IMR-90 (cell line): ENCODE measurements at regions not wholly inside any gene's neighbourhood (a gene's known extent, or its start where the extent isn't known, plus 50 kb on each side); places are given as distances from the start of the nearest gene placed in this dataset.

Source experiments
- ATAC-seq: fragments of 200-7000 bp; cut with Tn5 transposase; 2 replicates; pipeline ENCODE4 v1.9.1; 2020; ENCODE audit warnings: low read depth, mild to moderate bottlenecking, moderate library complexity
- BruUV-seq: library from RNA; stranded (reverse); fragments of 400-500 nt; replicated peaks from 2 replicates; lab custom pipeline; 2021; lab: Mats Ljungman, UMichigan
- CTCF ChIA-PET: fragments of 300-600 bp; formaldehyde crosslinking; extraction: SDS; loops from one replicate; lab custom pipeline; 2021; ENCODE audit warnings: antibody characterized with exemption; lab: Yijun Ruan, JAX
- POLR2A ChIA-PET: fragments of 300-600 bp; sonication (Branson Sonifier 250); formaldehyde crosslinking; loops from one replicate; lab custom pipeline; 2022; ENCODE audit warnings: antibody characterized with exemption; ENCODE audit not compliant: unreplicated experiment; lab: Charles Lee
- DNase-seq: peaks from one replicate; pipeline ENCODE4 v3.0.0; 2013
- H2AFZ ChIP-seq: replicated peaks from 2 replicates; pipeline ENCODE3; 2013; ENCODE audit warnings: low read length, mild to moderate bottlenecking; ENCODE audit not compliant: poor library complexity
- H2AK5ac ChIP-seq: 2 replicates; pipeline ENCODE4 v1.6.1; 2013; ENCODE audit warnings: low read depth, low read length, inconsistent platforms
- H2AK9ac ChIP-seq: replicated peaks from 2 replicates; pipeline ENCODE3; 2013; ENCODE audit warnings: mild to moderate bottlenecking, low read depth, low read length, moderate library complexity; ENCODE audit not compliant: poor library complexity
- H2BK120ac ChIP-seq: 2 replicates; pipeline ENCODE4 v1.6.1; 2013; ENCODE audit warnings: low read depth, low read length, inconsistent platforms
- H2BK15ac ChIP-seq: 3 replicates; pipeline ENCODE4 v1.6.1; 2013; ENCODE audit warnings: low read depth, low read length, inconsistent platforms
- H2BK20ac ChIP-seq: 2 replicates; pipeline ENCODE4 v1.6.1; 2013; ENCODE audit warnings: low read depth, mild to moderate bottlenecking, inconsistent platforms, low read length, moderate library complexity
- H2BK5ac ChIP-seq: 2 replicates; pipeline ENCODE4 v1.6.1; 2013; ENCODE audit warnings: mild to moderate bottlenecking, low read depth, low read length, inconsistent platforms; ENCODE audit not compliant: poor library complexity, severe bottlenecking
- H3K14ac ChIP-seq: replicated peaks from 2 replicates; pipeline ENCODE4 v1.6.1; 2013; ENCODE audit warnings: low read depth, low read length, inconsistent platforms
- H3K18ac ChIP-seq: 2 replicates; pipeline ENCODE4 v1.6.1; 2013; ENCODE audit warnings: low read depth, low read length, control low read depth
- H3K23ac ChIP-seq: 2 replicates; pipeline ENCODE4 v1.6.1; 2013; ENCODE audit warnings: low read depth, low read length, inconsistent platforms
- H3K27ac ChIP-seq: 2 replicates; pipeline ENCODE4 v1.5.1; 2013; ENCODE audit warnings: mild to moderate bottlenecking, control low read depth, low read length; ENCODE audit not compliant: insufficient read depth
- H3K27me3 ChIP-seq: 2 replicates; pipeline ENCODE4 v1.6.1; 2013; ENCODE audit warnings: low read length; ENCODE audit not compliant: control insufficient read depth, insufficient read depth
- H3K36me3 ChIP-seq: 2 replicates; pipeline ENCODE4 v1.6.1; 2013; ENCODE audit warnings: low read length, mixed read lengths; ENCODE audit not compliant: control insufficient read depth, insufficient read depth
- H3K4ac ChIP-seq: 2 replicates; pipeline ENCODE4 v1.6.1; 2013; ENCODE audit warnings: low read depth, low read length, inconsistent platforms
- H3K4me1 ChIP-seq: 2 replicates; pipeline ENCODE4 v1.6.1; 2013; ENCODE audit warnings: low read length, mixed read lengths; ENCODE audit not compliant: control insufficient read depth, insufficient read depth
- H3K4me2 ChIP-seq: 2 replicates; pipeline ENCODE4 v1.6.1; 2013; ENCODE audit warnings: low read depth, mild to moderate bottlenecking, control low read depth, low read length, moderate library complexity
- H3K4me3 ChIP-seq: 2 replicates; pipeline ENCODE4 v1.5.1; 2013; ENCODE audit warnings: low read depth, mild to moderate bottlenecking, control low read depth, low read length, moderate library complexity; ENCODE audit not compliant: insufficient read depth
- H3K56ac ChIP-seq: 2 replicates; pipeline ENCODE4 v1.6.1; 2013; ENCODE audit warnings: low read length, inconsistent platforms; ENCODE audit not compliant: insufficient read depth; ENCODE audit errors: extremely low read depth
- H3K79me1 ChIP-seq, 2 experiments: 2 replicates each; pipeline ENCODE4 v1.6.1; 2013; ENCODE audit warnings: low read length in 2 of 2, inconsistent platforms in 1 of 2, low read depth in 1 of 2
- H3K9ac ChIP-seq: 2 replicates; pipeline ENCODE4 v1.6.1; 2013; ENCODE audit warnings: low read depth, low read length, control low read depth
- H3K9me1 ChIP-seq: 2 replicates; pipeline ENCODE4 v1.6.1; 2013; ENCODE audit warnings: low read length, inconsistent platforms; ENCODE audit not compliant: insufficient read depth
- H3K9me3 ChIP-seq: 2 replicates; pipeline ENCODE4 v1.6.1; 2013; ENCODE audit warnings: low read length; ENCODE audit not compliant: control insufficient read depth, insufficient read depth
- H4K20me1 ChIP-seq: 2 replicates; pipeline ENCODE4 v1.6.1; 2013; ENCODE audit warnings: low read length, inconsistent platforms; ENCODE audit not compliant: insufficient read depth
- H4K5ac ChIP-seq: 2 replicates; pipeline ENCODE4 v1.6.1; 2013; ENCODE audit warnings: mild to moderate bottlenecking, low read depth, low read length, control low read depth
- H4K8ac ChIP-seq, 2 experiments: 2 replicates each; pipeline ENCODE4 v1.6.1; 2013; ENCODE audit warnings: low read depth in 2 of 2, low read length in 2 of 2, control low read depth in 1 of 2, inconsistent platforms in 1 of 2
- H4K91ac ChIP-seq: 2 replicates; pipeline ENCODE4 v1.6.1; 2013; ENCODE audit warnings: low read depth, low read length, inconsistent platforms; ENCODE audit not compliant: insufficient read depth
- BHLHE40 ChIP-seq: fragments of 150-350 bp; IDR thresholded peaks from 2 replicates; pipeline ENCODE4 v1.6.1; 2016; ENCODE audit warnings: mild to moderate bottlenecking, low read depth, low read length
- CEBPB ChIP-seq: IDR thresholded peaks from 2 replicates; pipeline ENCODE4 v1.6.1; 2012; ENCODE audit warnings: low read depth, low read length, improper control_type of control experiment
- CHD1 ChIP-seq: IDR thresholded peaks from 2 replicates; pipeline ENCODE4 v1.6.1; 2012; ENCODE audit warnings: low read depth, low read length, improper control_type of control experiment
- FOS ChIP-seq: fragments of 150-350 bp; IDR thresholded peaks from 2 replicates; pipeline ENCODE4 v1.6.1; 2016; ENCODE audit warnings: low read depth, low read length
- MAFK ChIP-seq: IDR thresholded peaks from 2 replicates; pipeline ENCODE4 v1.6.1; 2012; ENCODE audit warnings: low read depth, low read length, improper control_type of control experiment
- MAZ ChIP-seq: IDR thresholded peaks from 2 replicates; pipeline ENCODE4 v1.6.1; 2012; ENCODE audit warnings: low read depth, mild to moderate bottlenecking, low read length, improper control_type of control experiment, moderate library complexity, borderline replicate concordance
- MXI1 ChIP-seq: IDR thresholded peaks from 2 replicates; pipeline ENCODE4 v1.6.1; 2012; ENCODE audit warnings: low read depth, mild to moderate bottlenecking, low read length, moderate library complexity, borderline replicate concordance
- NFE2L2 ChIP-seq: fragments of 150-350 bp; IDR thresholded peaks from 2 replicates; pipeline ENCODE4 v1.6.1; 2016; ENCODE audit warnings: low read depth, mild to moderate bottlenecking, low read length
- POLR2A ChIP-seq: IDR thresholded peaks from 2 replicates; pipeline ENCODE4 v1.6.1; 2012; ENCODE audit warnings: mild to moderate bottlenecking, low read depth, low read length
- RAD21 ChIP-seq: IDR thresholded peaks from 2 replicates; pipeline ENCODE4 v1.6.1; 2012; ENCODE audit warnings: low read length, improper control_type of control experiment
- RCOR1 ChIP-seq: IDR thresholded peaks from 2 replicates; pipeline ENCODE4 v1.6.1; 2012; ENCODE audit warnings: mild to moderate bottlenecking, low read length, improper control_type of control experiment; ENCODE audit not compliant: insufficient replicate concordance
- RFX5 ChIP-seq: IDR thresholded peaks from 2 replicates; pipeline ENCODE4 v1.8.0; 2012; ENCODE audit warnings: low read depth, mild to moderate bottlenecking, low read length, moderate library complexity
- SMC3 ChIP-seq: fragments of 150-350 bp; IDR thresholded peaks from 2 replicates; pipeline ENCODE4 v1.6.1; 2016; ENCODE audit warnings: low read depth, mild to moderate bottlenecking, antibody characterized with exemption, low read length, moderate library complexity
- WGBS, 2 experiments: methylation state at CpG; one replicate each; pipeline versions ENCODE4 v1.1.5 to v1.1.7; 2013; ENCODE audit warnings: missing lambda C conversion rate in 2 of 2; ENCODE audit not compliant: insufficient read length in 1 of 2; ENCODE audit errors: extremely low coverage in 2 of 2; 5-methylcytosine and 5-hydroxymethylcytosine counted together
- dilution Hi-C: fragments of 300-500 bp; cut with HindIII; formaldehyde crosslinking; loops from one replicate; pipeline ENCODE4 v1.14.3; 2018; ENCODE audit warnings: low sequenced_read_pairs; ENCODE audit not compliant: unreplicated experiment
- in situ Hi-C: fragments of 300-500 bp; cut with MboI; formaldehyde crosslinking; loops from 3 replicates; pipeline ENCODE4 v1.14.3; 2019; ENCODE audit warnings: low sequenced_read_pairs, inconsistent platforms, mixed read lengths
- intact Hi-C: fragments of 100-400 bp; cut with micrococcal nuclease; formaldehyde crosslinking; loops from 2 replicates; pipeline ENCODE4 v1.10.0; 2022
- TF ChIP-seq, protein P1 (sequence below): fragments of 150-350 bp; IDR thresholded peaks from 2 replicates; pipeline ENCODE4 v1.6.1; 2016; ENCODE audit warnings: low read depth, mild to moderate bottlenecking, low read length, moderate library complexity, borderline replicate concordance
- TF ChIP-seq, protein P2 (sequence below): conservative IDR thresholded peaks from 2 replicates; pipeline ENCODE4 v1.5.1; 2012; ENCODE audit warnings: mild to moderate bottlenecking, low read depth, low read length, improper control_type of control experiment
- TF ChIP-seq, protein P3 (sequence below): fragments of 150-350 bp; IDR thresholded peaks from 2 replicates; pipeline ENCODE4 v1.6.1; 2017; ENCODE audit warnings: mild to moderate bottlenecking, antibody characterized with exemption, low read length, low read depth

DNA sequence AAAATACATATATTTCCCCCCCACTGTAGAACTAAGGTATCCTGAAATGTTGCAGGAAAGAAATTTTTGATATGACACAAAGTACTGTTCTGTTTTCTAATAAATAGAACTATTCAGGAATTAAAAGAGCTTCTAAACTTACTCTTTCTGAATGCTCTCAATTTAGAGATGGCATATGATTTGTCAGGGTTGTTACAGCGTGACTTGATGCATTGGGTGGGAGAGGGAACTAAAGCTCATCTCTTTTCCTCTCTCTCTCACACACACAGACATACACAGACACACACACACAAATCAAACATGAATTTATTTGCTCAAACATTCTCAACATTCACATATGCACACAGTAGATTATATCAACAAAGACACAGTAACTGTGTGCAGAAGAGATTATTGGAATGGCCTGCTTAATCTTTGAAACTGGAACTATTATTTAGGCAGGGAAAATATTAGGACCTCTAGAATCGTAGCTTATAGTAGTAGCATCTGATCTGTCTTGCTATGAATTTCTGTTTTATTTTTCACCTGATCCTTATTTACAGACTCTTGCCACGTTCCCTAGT is 807.4 kb upstream of the GBE1 start:
- no peaks in the 10 kb centered on the region for H3K36me3 ChIP-seq
- ATAC-seq (no peak), DNase-seq (no peak)
- H2AK9ac ChIP-seq = no peak overlapping the region
- TF ChIP-seq, protein P1, sequence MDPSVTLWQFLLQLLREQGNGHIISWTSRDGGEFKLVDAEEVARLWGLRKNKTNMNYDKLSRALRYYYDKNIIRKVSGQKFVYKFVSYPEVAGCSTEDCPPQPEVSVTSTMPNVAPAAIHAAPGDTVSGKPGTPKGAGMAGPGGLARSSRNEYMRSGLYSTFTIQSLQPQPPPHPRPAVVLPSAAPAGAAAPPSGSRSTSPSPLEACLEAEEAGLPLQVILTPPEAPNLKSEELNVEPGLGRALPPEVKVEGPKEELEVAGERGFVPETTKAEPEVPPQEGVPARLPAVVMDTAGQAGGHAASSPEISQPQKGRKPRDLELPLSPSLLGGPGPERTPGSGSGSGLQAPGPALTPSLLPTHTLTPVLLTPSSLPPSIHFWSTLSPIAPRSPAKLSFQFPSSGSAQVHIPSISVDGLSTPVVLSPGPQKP = no peak
- TF ChIP-seq, protein P2, sequence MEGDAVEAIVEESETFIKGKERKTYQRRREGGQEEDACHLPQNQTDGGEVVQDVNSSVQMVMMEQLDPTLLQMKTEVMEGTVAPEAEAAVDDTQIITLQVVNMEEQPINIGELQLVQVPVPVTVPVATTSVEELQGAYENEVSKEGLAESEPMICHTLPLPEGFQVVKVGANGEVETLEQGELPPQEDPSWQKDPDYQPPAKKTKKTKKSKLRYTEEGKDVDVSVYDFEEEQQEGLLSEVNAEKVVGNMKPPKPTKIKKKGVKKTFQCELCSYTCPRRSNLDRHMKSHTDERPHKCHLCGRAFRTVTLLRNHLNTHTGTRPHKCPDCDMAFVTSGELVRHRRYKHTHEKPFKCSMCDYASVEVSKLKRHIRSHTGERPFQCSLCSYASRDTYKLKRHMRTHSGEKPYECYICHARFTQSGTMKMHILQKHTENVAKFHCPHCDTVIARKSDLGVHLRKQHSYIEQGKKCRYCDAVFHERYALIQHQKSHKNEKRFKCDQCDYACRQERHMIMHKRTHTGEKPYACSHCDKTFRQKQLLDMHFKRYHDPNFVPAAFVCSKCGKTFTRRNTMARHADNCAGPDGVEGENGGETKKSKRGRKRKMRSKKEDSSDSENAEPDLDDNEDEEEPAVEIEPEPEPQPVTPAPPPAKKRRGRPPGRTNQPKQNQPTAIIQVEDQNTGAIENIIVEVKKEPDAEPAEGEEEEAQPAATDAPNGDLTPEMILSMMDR = no peak
- TF ChIP-seq CHD1 (no peak), BHLHE40 (no peak), POLR2A (no peak), RFX5 (no peak), NFE2L2 (no peak), RAD21 (no peak), MAZ (no peak), CEBPB (no peak), RCOR1 (no peak), MXI1 (no peak), FOS (no peak), SMC3 (no peak), MAFK (no peak)
- TF ChIP-seq, protein P3, sequence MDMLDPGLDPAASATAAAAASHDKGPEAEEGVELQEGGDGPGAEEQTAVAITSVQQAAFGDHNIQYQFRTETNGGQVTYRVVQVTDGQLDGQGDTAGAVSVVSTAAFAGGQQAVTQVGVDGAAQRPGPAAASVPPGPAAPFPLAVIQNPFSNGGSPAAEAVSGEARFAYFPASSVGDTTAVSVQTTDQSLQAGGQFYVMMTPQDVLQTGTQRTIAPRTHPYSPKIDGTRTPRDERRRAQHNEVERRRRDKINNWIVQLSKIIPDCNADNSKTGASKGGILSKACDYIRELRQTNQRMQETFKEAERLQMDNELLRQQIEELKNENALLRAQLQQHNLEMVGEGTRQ = no peak
- H4K8ac ChIP-seq = no peak overlapping the region
- dilution Hi-C loops (no loop called here), intact Hi-C loops (no loop called here), in situ Hi-C loops (no loop called here)
- H3K9me3 ChIP-seq = peaks cover 12% of the 10 kb centered on the region
- H4K5ac ChIP-seq = no peak overlapping the region
- ChIA-PET POLR2A (no interaction called here), CTCF (no interaction called here)
- H3K56ac ChIP-seq = no peak overlapping the region
- H3K27ac ChIP-seq = no peak overlapping the region
- no peak overlapping the region for H3K4me3 ChIP-seq
- no peak overlapping the region for H2BK120ac ChIP-seq
- BruUV-seq = no TSS peak
- no CpG with 5 or more reads among the region's 3 CpGs for WGBS, 2 experiments
- H3K9ac ChIP-seq = no peak overlapping the region
- H3K79me1 ChIP-seq = no peaks in the 10 kb centered on the region
- H3K9me1 ChIP-seq = no peaks in the 10 kb centered on the region
- no peak overlapping the region for H3K14ac ChIP-seq
- no peak overlapping the region for H3K4me2 ChIP-seq
- no peak overlapping the region for H2AFZ ChIP-seq
- no peak overlapping the region for H3K18ac ChIP-seq
- H3K4me1 ChIP-seq = no peaks in the 10 kb centered on the region
- H2BK15ac ChIP-seq = no peak overlapping the region
- H2BK5ac ChIP-seq = no peak overlapping the region
- H3K4ac ChIP-seq = no peak overlapping the region
- no peak overlapping the region for H2BK20ac ChIP-seq
- no peak overlapping the region for H4K91ac ChIP-seq
- H3K27me3 ChIP-seq = no peaks in the 10 kb centered on the region
- H3K23ac ChIP-seq = no peak overlapping the region
- H2AK5ac ChIP-seq = no peak overlapping the region
- no peaks in the 10 kb centered on the region for H4K20me1 ChIP-seq
